Loucy (cell line): ENCODE measurements at regions not wholly inside any gene's neighbourhood (a gene's known extent, or its start where the extent isn't known, plus 50 kb on each side); places are given as distances from the start of the nearest gene placed in this dataset.

Experiments used
- EZH2phosphoT487 ChIP-seq: fragments of 200-600 bp; IDR thresholded peaks from 2 replicates; pipeline ENCODE4 v1.6.1; 2018; ENCODE audit warnings: antibody characterized with exemption, mild to moderate bottlenecking, moderate library complexity, borderline replicate concordance
- TF ChIP-seq, protein P1 (sequence below): fragments of 200-600 bp; sonication (generic); conservative IDR thresholded peaks from 2 replicates; pipeline ENCODE4 v1.5.1; 2014; ENCODE audit warnings: mild to moderate bottlenecking, antibody characterized with exemption, low read length

DNA sequence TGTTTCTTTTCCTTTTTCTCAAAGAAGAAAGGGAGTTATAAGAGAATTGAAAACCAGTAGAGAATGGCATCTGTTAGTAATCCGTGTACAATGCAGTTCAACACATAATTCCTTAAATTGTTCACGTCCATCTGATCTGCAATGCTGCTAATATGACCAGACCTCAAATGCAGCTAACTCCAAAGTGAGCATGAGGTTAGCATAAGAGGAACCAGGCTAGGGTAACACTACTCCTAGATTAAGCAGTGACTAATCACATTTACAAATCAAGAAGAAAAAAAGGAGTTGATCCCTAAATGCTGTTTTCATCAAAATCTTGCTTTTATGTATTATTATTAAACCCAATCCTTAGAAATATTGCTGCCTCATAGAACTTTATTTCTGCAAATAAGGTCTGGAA is 432.7 kb upstream of the ARID1B start:
- TF ChIP-seq, protein P1, sequence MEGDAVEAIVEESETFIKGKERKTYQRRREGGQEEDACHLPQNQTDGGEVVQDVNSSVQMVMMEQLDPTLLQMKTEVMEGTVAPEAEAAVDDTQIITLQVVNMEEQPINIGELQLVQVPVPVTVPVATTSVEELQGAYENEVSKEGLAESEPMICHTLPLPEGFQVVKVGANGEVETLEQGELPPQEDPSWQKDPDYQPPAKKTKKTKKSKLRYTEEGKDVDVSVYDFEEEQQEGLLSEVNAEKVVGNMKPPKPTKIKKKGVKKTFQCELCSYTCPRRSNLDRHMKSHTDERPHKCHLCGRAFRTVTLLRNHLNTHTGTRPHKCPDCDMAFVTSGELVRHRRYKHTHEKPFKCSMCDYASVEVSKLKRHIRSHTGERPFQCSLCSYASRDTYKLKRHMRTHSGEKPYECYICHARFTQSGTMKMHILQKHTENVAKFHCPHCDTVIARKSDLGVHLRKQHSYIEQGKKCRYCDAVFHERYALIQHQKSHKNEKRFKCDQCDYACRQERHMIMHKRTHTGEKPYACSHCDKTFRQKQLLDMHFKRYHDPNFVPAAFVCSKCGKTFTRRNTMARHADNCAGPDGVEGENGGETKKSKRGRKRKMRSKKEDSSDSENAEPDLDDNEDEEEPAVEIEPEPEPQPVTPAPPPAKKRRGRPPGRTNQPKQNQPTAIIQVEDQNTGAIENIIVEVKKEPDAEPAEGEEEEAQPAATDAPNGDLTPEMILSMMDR: no peak
- TF ChIP-seq EZH2phosphoT487: no peak
